Endothelial cell of umbilical vein (primary cell): ENCODE measurements at regions not wholly inside any gene's neighbourhood (a gene's known extent, or its start where the extent isn't known, plus 50 kb on each side); places are given as distances from the start of the nearest gene placed in this dataset.
"Not testable (repeated sequence)": the region's sequence is repeated elsewhere in the genome, so short reads cannot be mapped to it uniquely, and the experiment has no call there.

Source experiments
- EZH2 ChIP-seq: IDR thresholded peaks from 2 replicates; pipeline ENCODE4 v1.6.1; 2012; ENCODE audit warnings: borderline replicate concordance, low read depth, mild to moderate bottlenecking, moderate library complexity, low read length, inconsistent platforms; ENCODE audit not compliant: severe bottlenecking
- JUN ChIP-seq: IDR thresholded peaks from 2 replicates; pipeline ENCODE4 v1.6.1; 2011; ENCODE audit warnings: borderline replicate concordance, low read depth; ENCODE audit not compliant: insufficient read length, insufficient read depth
- MYC ChIP-seq: IDR thresholded peaks from one replicate; pipeline ENCODE4 v1.6.1; 2011; ENCODE audit warnings: mild to moderate bottlenecking, low read depth, low read length
- POLR2A ChIP-seq: IDR thresholded peaks from 2 replicates; pipeline ENCODE4 v1.6.1; 2012; ENCODE audit warnings: low read depth, mild to moderate bottlenecking, control low read depth, low read length
- POLR2AphosphoS5 ChIP-seq: IDR thresholded peaks from 2 replicates; pipeline ENCODE4 v1.6.1; 2012; ENCODE audit warnings: low read depth, mild to moderate bottlenecking, control low read depth, low read length, moderate library complexity; ENCODE audit not compliant: insufficient read depth
- TF ChIP-seq, protein P1 (sequence below), 2 donors: IDR thresholded peaks; 1 replicate in 1 of 2; 2 replicates in 1 of 2; pipeline ENCODE4 v1.5.1; 2011; ENCODE audit warnings: low read length in 2 of 2, mild to moderate bottlenecking in 2 of 2, moderate library complexity in 2 of 2, control low read depth in 1 of 2, inconsistent platforms in 1 of 2, low read depth in 1 of 2; ENCODE audit not compliant: insufficient read depth in 1 of 2; ENCODE audit errors: extremely low read depth in 1 of 2
- TF ChIP-seq, protein P2 (sequence below): IDR thresholded peaks from 2 replicates; pipeline ENCODE4 v1.6.1; 2011; ENCODE audit not compliant: insufficient read depth, insufficient read length

DNA sequence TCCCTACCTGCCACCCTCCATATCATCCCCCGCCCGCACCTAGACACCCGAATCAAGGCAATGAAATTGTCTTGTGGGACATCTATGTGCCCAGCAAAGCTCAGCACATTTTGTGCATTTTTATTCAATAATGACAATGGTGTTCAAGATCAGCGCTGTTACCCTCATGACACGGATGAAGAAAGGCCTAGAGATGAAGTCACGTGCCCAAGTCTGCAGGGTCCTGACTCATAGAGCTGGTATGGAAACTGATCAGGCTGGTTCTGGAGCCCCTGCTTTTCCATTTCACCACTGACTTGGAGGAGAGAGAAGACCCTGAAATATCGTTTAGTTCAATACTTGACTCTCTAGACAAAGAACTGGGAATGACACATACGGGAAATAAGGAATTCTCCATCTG, 136.2 kb downstream of the KLRB1 start:
- TF ChIP-seq EZH2, MYC, POLR2A, POLR2AphosphoS5, JUN: not testable (repeated sequence)
- TF ChIP-seq, protein P1, sequence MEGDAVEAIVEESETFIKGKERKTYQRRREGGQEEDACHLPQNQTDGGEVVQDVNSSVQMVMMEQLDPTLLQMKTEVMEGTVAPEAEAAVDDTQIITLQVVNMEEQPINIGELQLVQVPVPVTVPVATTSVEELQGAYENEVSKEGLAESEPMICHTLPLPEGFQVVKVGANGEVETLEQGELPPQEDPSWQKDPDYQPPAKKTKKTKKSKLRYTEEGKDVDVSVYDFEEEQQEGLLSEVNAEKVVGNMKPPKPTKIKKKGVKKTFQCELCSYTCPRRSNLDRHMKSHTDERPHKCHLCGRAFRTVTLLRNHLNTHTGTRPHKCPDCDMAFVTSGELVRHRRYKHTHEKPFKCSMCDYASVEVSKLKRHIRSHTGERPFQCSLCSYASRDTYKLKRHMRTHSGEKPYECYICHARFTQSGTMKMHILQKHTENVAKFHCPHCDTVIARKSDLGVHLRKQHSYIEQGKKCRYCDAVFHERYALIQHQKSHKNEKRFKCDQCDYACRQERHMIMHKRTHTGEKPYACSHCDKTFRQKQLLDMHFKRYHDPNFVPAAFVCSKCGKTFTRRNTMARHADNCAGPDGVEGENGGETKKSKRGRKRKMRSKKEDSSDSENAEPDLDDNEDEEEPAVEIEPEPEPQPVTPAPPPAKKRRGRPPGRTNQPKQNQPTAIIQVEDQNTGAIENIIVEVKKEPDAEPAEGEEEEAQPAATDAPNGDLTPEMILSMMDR (IDR thresholded peaks at IDR 0.05; ENCODE audit: extremely low read depth in 1 of 2, insufficient read depth in 1 of 2, low read depth in 1 of 2, low read length in 2 of 2) = not testable (repeated sequence)
- TF ChIP-seq, protein P2, sequence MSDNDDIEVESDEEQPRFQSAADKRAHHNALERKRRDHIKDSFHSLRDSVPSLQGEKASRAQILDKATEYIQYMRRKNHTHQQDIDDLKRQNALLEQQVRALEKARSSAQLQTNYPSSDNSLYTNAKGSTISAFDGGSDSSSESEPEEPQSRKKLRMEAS = not testable (repeated sequence)
